HepG2 (cell line): ENCODE measurements at regions not wholly inside any gene's neighbourhood (a gene's known extent, or its start where the extent isn't known, plus 50 kb on each side); places are given as distances from the start of the nearest gene placed in this dataset.

Source experiments
- CBFB ChIP-seq: sonication (generic); formaldehyde crosslinking; IDR thresholded peaks from 2 replicates; pipeline ENCODE4 v1.4.0; 2020; ENCODE audit warnings: missing genetic modification reagents
- MEF2D ChIP-seq: sonication (generic); formaldehyde crosslinking; IDR thresholded peaks from 2 replicates; pipeline ENCODE4 v1.5.1; 2020; ENCODE audit warnings: mild to moderate bottlenecking, missing genetic modification reagents
- PHF20 ChIP-seq: sonication (generic); formaldehyde crosslinking; IDR thresholded peaks from 2 replicates; pipeline ENCODE4 v1.5.0; 2020; ENCODE audit warnings: mild to moderate bottlenecking, missing genetic modification reagents
- PTBP1 ChIP-seq: fragments of 200-400 bp; formaldehyde crosslinking; IDR thresholded peaks from 2 replicates; pipeline ENCODE4 v1.6.1; 2018; ENCODE audit warnings: low read length, low read depth; ENCODE audit not compliant: poor library complexity, severe bottlenecking
- SP1 ChIP-seq, 2 experiments: fragments of 450-650 bp in 1 of 2; sonication (generic) in 1 of 2; formaldehyde crosslinking in 1 of 2; IDR thresholded peaks; 2 replicates each; pipeline versions ENCODE4 v1.4.0 to v1.6.1; 2016 to 2020; ENCODE audit warnings: missing genetic modification reagents in 1 of 2
- SP140L ChIP-seq: sonication (generic); formaldehyde crosslinking; IDR thresholded peaks from 2 replicates; pipeline ENCODE4 v1.4.0; 2020; ENCODE audit warnings: missing genetic modification reagents, borderline replicate concordance
- ZFP36 ChIP-seq: fragments of 150-350 bp; IDR thresholded peaks from 2 replicates; pipeline ENCODE4 v1.6.1; 2018; ENCODE audit warnings: borderline replicate concordance, low read length, low read depth; ENCODE audit not compliant: partially characterized antibody
- ZNF12 ChIP-seq: sonication (generic); formaldehyde crosslinking; IDR thresholded peaks from 2 replicates; pipeline ENCODE4 v1.5.0; 2020; ENCODE audit warnings: missing genetic modification reagents
- ZNF281 ChIP-seq: sonication (generic); formaldehyde crosslinking; IDR thresholded peaks from 2 replicates; pipeline ENCODE4 v1.4.0; 2020; ENCODE audit warnings: missing genetic modification reagents, borderline replicate concordance
- ZNF292 ChIP-seq: sonication (generic); formaldehyde crosslinking; IDR thresholded peaks from 2 replicates; pipeline ENCODE4 v1.8.1; 2022; ENCODE audit warnings: mild to moderate bottlenecking, low read depth, missing genetic modification reagents, borderline replicate concordance
- ZNF331 ChIP-seq: sonication (generic); formaldehyde crosslinking; IDR thresholded peaks from 2 replicates; pipeline ENCODE4 v1.4.0; 2020; ENCODE audit warnings: missing genetic modification reagents
- ZNF414 ChIP-seq: sonication (generic); formaldehyde crosslinking; IDR thresholded peaks from 2 replicates; pipeline ENCODE4 v1.5.0; 2020; ENCODE audit warnings: missing genetic modification reagents
- ZNF564 ChIP-seq: sonication (generic); formaldehyde crosslinking; IDR thresholded peaks from 2 replicates; pipeline ENCODE4 v1.8.1; 2023; ENCODE audit warnings: mild to moderate bottlenecking, missing genetic modification reagents
- ZNF878 ChIP-seq: sonication (generic); formaldehyde crosslinking; IDR thresholded peaks from 2 replicates; pipeline ENCODE4 v1.8.1; 2023; ENCODE audit warnings: mild to moderate bottlenecking, missing genetic modification reagents, moderate library complexity
- TF ChIP-seq, protein P1 (sequence below): sonication (generic); formaldehyde crosslinking; IDR thresholded peaks from 2 replicates; pipeline ENCODE4 v1.4.0; 2020; ENCODE audit warnings: mild to moderate bottlenecking, missing genetic modification reagents
- TF ChIP-seq, protein P2 (sequence below): sonication (generic); formaldehyde crosslinking; IDR thresholded peaks from 2 replicates; pipeline ENCODE4 v1.4.0; 2020; ENCODE audit warnings: missing genetic modification reagents
- TF ChIP-seq, protein P3 (sequence below): sonication (generic); formaldehyde crosslinking; IDR thresholded peaks from 2 replicates; pipeline ENCODE4 v1.4.0; 2020; ENCODE audit warnings: missing genetic modification reagents

GRCh38 chr1:121522061-121522759 lies 337.4 kb downstream of the SRGAP2C start (continued):
- TF ChIP-seq ZNF414 (CRISPR knock-in tag) (0 out of 2 replicates have a peak, but pooled peaks have one; percentile 29), PHF20 (CRISPR knock-in tag) (no peak), PTBP1 (no peak), SP1 (IDR thresholded peaks at IDR 0.05) (no peak), SP1 (CRISPR knock-in tag; IDR thresholded peaks at IDR 0.05) (no peak), ZNF281 (peak; percentile 61; the same call in 1 of the 2 replicates), MEF2D (CRISPR knock-in tag) (peak; percentile 76), ZNF12 (CRISPR knock-in tag) (peak; percentile 67; the same call in 1 of the 2 replicates), ZNF564 (CRISPR knock-in tag) (0 out of 2 replicates have a peak, but pooled peaks have one; percentile 32), ZNF878 (CRISPR knock-in tag) (peak; percentile 77; the same call in 1 of the 2 replicates), CBFB (CRISPR knock-in tag) (no peak), ZNF331 (CRISPR knock-in tag) (peak; percentile 76), ZFP36 (no peak), SP140L (CRISPR knock-in tag) (no peak; the same call in 1 of the 2 replicates), ZNF292 (CRISPR knock-in tag) (peak; percentile 63; the same call in 1 of the 2 replicates)
- TF ChIP-seq, protein P1, sequence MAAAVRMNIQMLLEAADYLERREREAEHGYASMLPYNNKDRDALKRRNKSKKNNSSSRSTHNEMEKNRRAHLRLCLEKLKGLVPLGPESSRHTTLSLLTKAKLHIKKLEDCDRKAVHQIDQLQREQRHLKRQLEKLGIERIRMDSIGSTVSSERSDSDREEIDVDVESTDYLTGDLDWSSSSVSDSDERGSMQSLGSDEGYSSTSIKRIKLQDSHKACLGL (CRISPR knock-in tag), result no peak
- TF ChIP-seq, protein P2, sequence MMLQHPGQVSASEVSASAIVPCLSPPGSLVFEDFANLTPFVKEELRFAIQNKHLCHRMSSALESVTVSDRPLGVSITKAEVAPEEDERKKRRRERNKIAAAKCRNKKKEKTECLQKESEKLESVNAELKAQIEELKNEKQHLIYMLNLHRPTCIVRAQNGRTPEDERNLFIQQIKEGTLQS (CRISPR knock-in tag), result no peak
- TF ChIP-seq, protein P3, sequence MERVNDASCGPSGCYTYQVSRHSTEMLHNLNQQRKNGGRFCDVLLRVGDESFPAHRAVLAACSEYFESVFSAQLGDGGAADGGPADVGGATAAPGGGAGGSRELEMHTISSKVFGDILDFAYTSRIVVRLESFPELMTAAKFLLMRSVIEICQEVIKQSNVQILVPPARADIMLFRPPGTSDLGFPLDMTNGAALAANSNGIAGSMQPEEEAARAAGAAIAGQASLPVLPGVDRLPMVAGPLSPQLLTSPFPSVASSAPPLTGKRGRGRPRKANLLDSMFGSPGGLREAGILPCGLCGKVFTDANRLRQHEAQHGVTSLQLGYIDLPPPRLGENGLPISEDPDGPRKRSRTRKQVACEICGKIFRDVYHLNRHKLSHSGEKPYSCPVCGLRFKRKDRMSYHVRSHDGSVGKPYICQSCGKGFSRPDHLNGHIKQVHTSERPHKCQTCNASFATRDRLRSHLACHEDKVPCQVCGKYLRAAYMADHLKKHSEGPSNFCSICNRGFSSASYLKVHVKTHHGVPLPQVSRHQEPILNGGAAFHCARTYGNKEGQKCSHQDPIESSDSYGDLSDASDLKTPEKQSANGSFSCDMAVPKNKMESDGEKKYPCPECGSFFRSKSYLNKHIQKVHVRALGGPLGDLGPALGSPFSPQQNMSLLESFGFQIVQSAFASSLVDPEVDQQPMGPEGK (CRISPR knock-in tag), result peak; percentile 73
